Esophagus squamous epithelium (tissue), 5 donors: ENCODE measurements at regions not wholly inside any gene's neighbourhood (a gene's known extent, or its start where the extent isn't known, plus 50 kb on each side); places are given as distances from the start of the nearest gene placed in this dataset.

ENCODE experiments used
- DNase-seq: peaks from one replicate; lab custom pipeline; 2025; lab: John Stamatoyannopoulos, UW
- H3K27ac ChIP-seq, 4 donors: fragments of 200-600 bp; sonication (generic); one replicate each; pipeline ENCODE4 v1.5.1; 2016 to 2019; ENCODE audit warnings: mild to moderate bottlenecking in 1 of 4
- H3K27me3 ChIP-seq, 4 donors: fragments of 200-600 bp; sonication (generic); 1 replicate in 3 of 4; 2 replicates in 1 of 4; pipeline versions ENCODE4 v1.5.1 to v1.6.0; 2017 to 2021; ENCODE audit warnings: antibody characterized with exemption in 1 of 4
- H3K36me3 ChIP-seq, 3 donors: fragments of 200-600 bp; sonication (generic); one replicate each; pipeline ENCODE4 v1.5.1; 2016 to 2019
- H3K4me1 ChIP-seq, 3 donors: fragments of 200-600 bp; sonication (generic); one replicate each; pipeline ENCODE4 v1.5.1; 2017 to 2019
- H3K4me3 ChIP-seq, 4 donors: fragments of 200-600 bp; sonication (generic); 1 replicate in 3 of 4; 2 replicates in 1 of 4; pipeline ENCODE4 v1.5.1; 2016 to 2019; ENCODE audit warnings: mild to moderate bottlenecking in 2 of 4, moderate library complexity in 1 of 4
- H3K9me3 ChIP-seq, 3 donors: fragments of 200-600 bp; sonication (generic); one replicate each; pipeline ENCODE4 v1.5.1; 2016 to 2019
- POLR2A ChIP-seq, 4 donors: fragments of 450-650 bp; IDR thresholded peaks; one replicate each; pipeline ENCODE4 v1.6.1; 2017; ENCODE audit warnings: antibody characterized with exemption in 4 of 4, mild to moderate bottlenecking in 4 of 4, moderate library complexity in 3 of 4
- WGBS, 2 donors: methylation state at CpG; one replicate each; pipeline ENCODE4 v1.1.5; 2018; 5-methylcytosine and 5-hydroxymethylcytosine counted together
- intact Hi-C: fragments of 100-400 bp; cut with DNase I; formaldehyde crosslinking; loops from one replicate; pipeline ENCODE4 v1.15.0; 2022
- TF ChIP-seq, protein P1 (sequence below), 6 experiments: fragments of 450-650 bp in 4 of 6; fragments of 200-600 bp in 2 of 6; sonication (generic) in 2 of 6; IDR thresholded peaks; one replicate each; pipeline ENCODE4 v1.5.1; 2016 to 2019; ENCODE audit warnings: antibody characterized with exemption in 6 of 6, mild to moderate bottlenecking in 4 of 6, moderate library complexity in 4 of 6
- donor health status: DM: yes; HTN: yes; CAD: no.

DNA sequence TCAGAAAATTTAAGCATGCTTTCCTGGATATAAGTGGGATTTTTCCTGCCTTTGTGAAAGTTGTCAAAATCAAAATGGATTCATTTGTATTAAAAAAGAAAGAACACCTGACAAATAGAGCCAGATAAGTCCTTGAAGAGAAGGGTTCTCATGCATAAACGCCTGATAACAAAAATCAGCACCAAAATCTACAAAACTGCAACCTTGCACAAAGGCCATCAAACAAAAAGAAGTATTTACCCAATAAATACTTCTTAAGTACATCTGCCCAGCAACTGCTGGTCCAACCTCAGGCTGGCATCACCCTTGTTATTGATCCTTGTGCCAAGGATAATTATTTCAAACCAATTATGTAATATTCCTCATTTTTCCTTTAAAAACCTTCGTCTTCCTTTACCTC is 315.9 kb downstream of the GPD2 start:
- Histone ChIP-seq H3K9me3 (no peaks in the 10 kb centered on the region), H3K4me3 (no peak overlapping the region), H3K27ac (no peak overlapping the region), H3K36me3 (no peaks in the 10 kb centered on the region), H3K4me1 (no peaks in the 10 kb centered on the region), H3K27me3 (no peaks in the 10 kb centered on the region)
- TF ChIP-seq, protein P1, sequence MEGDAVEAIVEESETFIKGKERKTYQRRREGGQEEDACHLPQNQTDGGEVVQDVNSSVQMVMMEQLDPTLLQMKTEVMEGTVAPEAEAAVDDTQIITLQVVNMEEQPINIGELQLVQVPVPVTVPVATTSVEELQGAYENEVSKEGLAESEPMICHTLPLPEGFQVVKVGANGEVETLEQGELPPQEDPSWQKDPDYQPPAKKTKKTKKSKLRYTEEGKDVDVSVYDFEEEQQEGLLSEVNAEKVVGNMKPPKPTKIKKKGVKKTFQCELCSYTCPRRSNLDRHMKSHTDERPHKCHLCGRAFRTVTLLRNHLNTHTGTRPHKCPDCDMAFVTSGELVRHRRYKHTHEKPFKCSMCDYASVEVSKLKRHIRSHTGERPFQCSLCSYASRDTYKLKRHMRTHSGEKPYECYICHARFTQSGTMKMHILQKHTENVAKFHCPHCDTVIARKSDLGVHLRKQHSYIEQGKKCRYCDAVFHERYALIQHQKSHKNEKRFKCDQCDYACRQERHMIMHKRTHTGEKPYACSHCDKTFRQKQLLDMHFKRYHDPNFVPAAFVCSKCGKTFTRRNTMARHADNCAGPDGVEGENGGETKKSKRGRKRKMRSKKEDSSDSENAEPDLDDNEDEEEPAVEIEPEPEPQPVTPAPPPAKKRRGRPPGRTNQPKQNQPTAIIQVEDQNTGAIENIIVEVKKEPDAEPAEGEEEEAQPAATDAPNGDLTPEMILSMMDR (IDR thresholded peaks at IDR 0.05) = no peak
- no peak for TF ChIP-seq POLR2A (IDR thresholded peaks at IDR 0.05)
- WGBS, 2 donors = 70 to 74% methylated on average over 2 of the region's 2 CpGs
- no peak for DNase-seq
- intact Hi-C loops = no loop called here

DNA sequence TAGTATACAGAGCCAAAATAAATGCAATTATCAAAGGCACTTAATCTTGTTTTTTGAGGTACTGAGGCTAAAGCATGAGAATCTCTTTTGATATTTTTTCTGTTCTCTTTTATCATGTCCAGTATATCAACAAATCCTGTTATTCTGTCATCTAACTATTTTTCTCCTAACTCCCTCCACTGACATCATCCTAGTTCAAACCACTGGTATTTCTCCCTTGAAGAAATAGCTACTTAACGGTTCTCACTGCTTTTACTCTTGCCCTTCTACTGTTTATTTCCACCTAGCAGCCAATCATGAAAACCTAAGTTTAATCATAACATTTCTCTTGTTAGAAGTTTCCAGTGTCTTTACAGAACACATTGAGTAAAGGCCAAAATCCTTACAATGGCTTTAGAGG is 317.6 kb downstream of the GPD2 start:
- no peaks in the 10 kb centered on the region for H3K27me3 ChIP-seq
- H3K4me1 ChIP-seq = no peaks in the 10 kb centered on the region
- intact Hi-C loops = no loop called here
- no peak for TF ChIP-seq POLR2A (IDR thresholded peaks at IDR 0.05)
- TF ChIP-seq, protein P1 (IDR thresholded peaks at IDR 0.05) = no peak
- H3K9me3 ChIP-seq = no peaks in the 10 kb centered on the region
- WGBS, 2 donors = 33 to 48% methylated on average over 1 of the region's 1 CpG
- DNase-seq = no peak
- H3K27ac ChIP-seq = no peak overlapping the region
- no peak overlapping the region for H3K4me3 ChIP-seq
- H3K36me3 ChIP-seq = no peaks in the 10 kb centered on the region

DNA sequence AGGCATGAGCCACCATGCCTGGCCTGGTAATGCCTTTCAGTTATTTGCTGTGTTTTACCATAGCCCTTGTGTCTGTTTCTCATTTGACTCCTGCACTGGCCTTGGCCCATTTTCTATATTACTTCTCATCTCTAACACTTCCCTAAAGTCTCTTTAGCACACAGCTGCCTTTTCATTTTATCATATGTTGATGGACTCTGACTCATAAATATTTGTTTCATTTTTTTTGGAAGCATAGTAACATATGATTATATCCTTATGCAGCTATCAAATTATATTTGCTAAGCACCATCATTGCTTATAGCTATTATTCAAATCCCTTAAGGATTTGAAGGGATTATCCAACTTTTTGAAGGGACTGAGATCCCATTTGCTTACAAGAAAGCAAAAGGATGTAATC is 320.3 kb downstream of the GPD2 start:
- intact Hi-C loops = no loop called here
- H3K4me3 ChIP-seq = no peak overlapping the region
- no peak overlapping the region for H3K27ac ChIP-seq
- no peaks in the 10 kb centered on the region for H3K4me1 ChIP-seq
- no peaks in the 10 kb centered on the region for H3K9me3 ChIP-seq
- H3K36me3 ChIP-seq = no peaks in the 10 kb centered on the region
- no peaks in the 10 kb centered on the region for H3K27me3 ChIP-seq
- DNase-seq = no peak
- TF ChIP-seq POLR2A (IDR thresholded peaks at IDR 0.05) = no peak
- TF ChIP-seq, protein P1 (IDR thresholded peaks at IDR 0.05) = no peak

DNA sequence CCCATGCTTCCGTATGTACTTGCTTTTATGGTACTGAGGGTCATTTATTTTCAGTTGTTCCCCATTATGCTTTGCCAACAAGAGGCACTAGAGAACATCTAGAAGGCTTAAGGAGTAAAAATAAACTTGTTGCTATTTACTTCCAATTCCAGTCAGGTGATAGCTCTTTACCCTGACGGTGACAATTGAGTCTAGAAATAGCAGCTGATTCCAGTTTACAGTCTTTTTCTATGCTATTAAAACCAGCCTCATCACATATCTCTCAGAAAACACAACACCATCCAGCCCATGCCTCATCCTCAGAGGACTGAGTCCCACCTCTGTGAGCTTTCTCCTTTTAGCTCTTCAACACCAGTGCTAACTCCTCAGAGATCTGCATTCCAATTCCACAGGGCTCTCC is 327.0 kb downstream of the GPD2 start:
- intact Hi-C loops = no loop called here
- TF ChIP-seq, protein P1 (IDR thresholded peaks at IDR 0.05) = no peak
- TF ChIP-seq POLR2A (IDR thresholded peaks at IDR 0.05) = no peak
- Histone ChIP-seq H3K36me3 (no peaks in the 10 kb centered on the region), H3K27ac (no peak overlapping the region), H3K4me3 (no peak overlapping the region), H3K9me3 (no peaks in the 10 kb centered on the region), H3K27me3 (no peaks in the 10 kb centered on the region), H3K4me1 (no peaks in the 10 kb centered on the region)
- no peak for DNase-seq
- WGBS, 2 donors = 79% methylated on average over 2 of the region's 2 CpGs

DNA sequence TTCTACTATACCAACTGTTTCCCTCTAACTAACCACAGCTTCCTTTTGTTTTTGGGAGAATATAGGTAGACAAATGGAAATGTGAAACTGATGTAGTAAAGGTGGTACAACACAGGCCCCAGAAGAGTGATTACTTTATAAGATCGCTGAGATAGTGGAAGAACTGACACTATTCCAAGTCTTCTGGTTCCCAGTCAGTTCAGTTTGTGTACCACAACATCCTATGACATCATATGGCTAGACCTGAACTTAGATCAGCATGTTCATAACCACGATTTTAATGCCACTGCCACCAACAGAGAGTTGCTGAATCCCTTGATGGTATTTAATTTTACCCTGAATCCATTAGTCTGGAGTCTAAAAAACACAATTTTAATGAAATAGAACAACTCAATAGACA is 328.9 kb downstream of the GPD2 start:
- DNase-seq = no peak
- 36 to 62% methylated on average over 2 of the region's 2 CpGs for WGBS, 2 donors
- no peak for TF ChIP-seq POLR2A (IDR thresholded peaks at IDR 0.05)
- TF ChIP-seq, protein P1 (IDR thresholded peaks at IDR 0.05) = no peak
- Histone ChIP-seq H3K27me3 (no peaks in the 10 kb centered on the region), H3K4me3 (no peak overlapping the region), H3K36me3 (no peaks in the 10 kb centered on the region), H3K4me1 (no peaks in the 10 kb centered on the region), H3K27ac (no peak overlapping the region), H3K9me3 (no peaks in the 10 kb centered on the region)
- intact Hi-C loops = no loop called here
